ENCODE measurements at regions not wholly inside any gene's neighbourhood (a gene's known extent, or its start where the extent isn't known, plus 50 kb on each side); places are given as distances from the start of the nearest gene placed in this dataset.

GRCh38 chrX:45632506-45632905 lies 431.8 kb upstream of the DIPK2B start:
- no peak for TF ChIP-seq CTCF (IDR thresholded peaks at IDR 0.05)
- Histone ChIP-seq H3K27ac (no peak overlapping the region), H3K4me3 (no peak overlapping the region)
- DNase-seq (ENCODE audit: low spot score) = no peak

GRCh38 chrX:45630078-45630477 lies 429.4 kb upstream of the DIPK2B start:
- H3K4me3 ChIP-seq = no peak overlapping the region
- no peak overlapping the region for H3K27ac ChIP-seq
- no peak for TF ChIP-seq CTCF (IDR thresholded peaks at IDR 0.05)
- no peak for DNase-seq (ENCODE audit: low spot score)

GRCh38 chrX:45628041-45628440 lies 427.4 kb upstream of the DIPK2B start:
- DNase-seq (ENCODE audit: low spot score) = no peak
- Histone ChIP-seq H3K4me3 (no peak overlapping the region), H3K27ac (no peak overlapping the region)
- no peak for TF ChIP-seq CTCF (IDR thresholded peaks at IDR 0.05)

- Histone ChIP-seq H3K27ac (peak overlapping the region; percentile 40 to 52), H3K4me3 (no peak overlapping the region)
- no peak for TF ChIP-seq CTCF (IDR thresholded peaks at IDR 0.05)
- DNase-seq (ENCODE audit: low spot score) = no peak
These were observed 422.6 kb upstream of the DIPK2B start for GRCh38 chrX:45623266-45623665.

- no peak for DNase-seq (ENCODE audit: low spot score)
- peak overlapping the region; percentile 16 to 52 for H3K27ac ChIP-seq
- no peak overlapping the region for H3K4me3 ChIP-seq
- TF ChIP-seq CTCF (IDR thresholded peaks at IDR 0.05) = no peak
These were observed 421.9 kb upstream of the DIPK2B start for GRCh38 chrX:45622538-45622937.

- DNase-seq (ENCODE audit: low spot score) = no peak
- Histone ChIP-seq H3K4me3 (no peak overlapping the region), H3K27ac (peak overlapping the region; percentile 16 to 52)
- TF ChIP-seq CTCF (IDR thresholded peaks at IDR 0.05) = no peak
These were observed 421.4 kb upstream of the DIPK2B start for GRCh38 chrX:45622042-45622423.

GRCh38 chrX:45621376-45622041 lies 420.8 kb upstream of the DIPK2B start:
- H3K27ac ChIP-seq = peak overlapping the region; percentile 16 to 24
- H3K4me3 ChIP-seq = no peak overlapping the region
- no peak for DNase-seq (ENCODE audit: low spot score)
- TF ChIP-seq CTCF (IDR thresholded peaks at IDR 0.05) = no peak

Measured in coronary artery (tissue), 2 donors.